SK-N-SH (cell line): ENCODE measurements at regions not wholly inside any gene's neighbourhood (a gene's known extent, or its start where the extent isn't known, plus 50 kb on each side); places are given as distances from the start of the nearest gene placed in this dataset.

Experiments
- CTCF ChIA-PET: fragments of 300-600, 350-600 bp; formaldehyde crosslinking; extraction: SDS; loops from one replicate; lab custom pipeline; 2021; lab: Yijun Ruan, JAX
- POLR2A ChIA-PET: fragments of 350-600 bp; sonication (Branson Sonifier 250); formaldehyde crosslinking; extraction: SDS; loops from one replicate; lab custom pipeline; 2020; ENCODE audit warnings: antibody characterized with exemption, inconsistent platforms; lab: Yijun Ruan, JAX
- DNase-seq: peaks from one replicate; pipeline ENCODE4 v3.0.0; 2012
- H2AFZ ChIP-seq: fragments of 200-600 bp; sonication (generic); 2 replicates; pipeline ENCODE4 v1.8.1; 2016; ENCODE audit warnings: antibody characterized with exemption, mild to moderate bottlenecking, low read depth
- H3F3A ChIP-seq: fragments of 200-600 bp; sonication (generic); replicated peaks from 2 replicates; pipeline ENCODE3; 2016; ENCODE audit warnings: antibody characterized with exemption, mild to moderate bottlenecking; ENCODE audit not compliant: insufficient read depth
- H3K27ac ChIP-seq, 2 experiments: fragments of 200-500 bp in 1 of 2; fragments of 200-600 bp in 1 of 2; sonication (Bioruptor generic) in 1 of 2; sonication (generic), shearing (Covaris generic) in 1 of 2; 2 replicates each; pipeline versions ENCODE4 v1.5.1 to v1.6.1; 2014 to 2016; ENCODE audit warnings: low read depth in 2 of 2, inconsistent platforms in 1 of 2, low read length in 1 of 2, mild to moderate bottlenecking in 1 of 2, mixed read lengths in 1 of 2
- H3K27me3 ChIP-seq: fragments of 200-600 bp; sonication (generic), shearing (Covaris generic); 2 replicates; pipeline ENCODE4 v1.6.1; 2016; ENCODE audit warnings: mixed run types; ENCODE audit not compliant: insufficient read depth
- H3K36me3 ChIP-seq, 2 experiments: fragments of 200-500 bp in 1 of 2; fragments of 200-600 bp in 1 of 2; sonication (Bioruptor generic) in 1 of 2; sonication (generic) in 1 of 2; replicated peaks in 1 of 2; 2 replicates each; pipeline versions ENCODE3 to v1.5.1; 2014 to 2016; ENCODE audit warnings: low read length in 1 of 2, mild to moderate bottlenecking in 1 of 2; ENCODE audit not compliant: insufficient read depth in 2 of 2, control insufficient read depth in 1 of 2
- H3K4me1 ChIP-seq, 2 experiments: fragments of 200-500 bp in 1 of 2; fragments of 200-600 bp in 1 of 2; sonication (Bioruptor generic) in 1 of 2; sonication (generic), shearing (Covaris generic) in 1 of 2; 2 replicates each; pipeline versions ENCODE4 v1.5.1 to v1.6.1; 2014 to 2016; ENCODE audit warnings: low read depth in 1 of 2, low read length in 1 of 2, mixed run types in 1 of 2; ENCODE audit not compliant: insufficient read depth in 2 of 2, control insufficient read depth in 1 of 2
- H3K4me2 ChIP-seq: fragments of 200-600 bp; sonication (generic), shearing (Covaris generic); 2 replicates; pipeline ENCODE4 v1.6.1; 2017; ENCODE audit warnings: mixed run types
- H3K4me3 ChIP-seq, 2 experiments: fragments of 200-500 bp in 1 of 2; fragments of 200-600 bp in 1 of 2; sonication (Bioruptor generic) in 1 of 2; sonication (generic), shearing (Covaris generic) in 1 of 2; 2 replicates each; pipeline versions ENCODE4 v1.5.1 to v1.8.1; 2014 to 2016; ENCODE audit warnings: low read depth in 2 of 2, inconsistent platforms in 1 of 2, low read length in 1 of 2, mild to moderate bottlenecking in 1 of 2, mixed read lengths in 1 of 2, moderate library complexity in 1 of 2
- H3K79me2 ChIP-seq: fragments of 200-600 bp; sonication (generic); 2 replicates; pipeline ENCODE4 v1.8.1; 2017; ENCODE audit warnings: mild to moderate bottlenecking; ENCODE audit not compliant: insufficient read depth
- H3K9ac ChIP-seq: fragments of 200-600 bp; sonication (generic); 2 replicates; pipeline ENCODE4 v1.6.1; 2017; ENCODE audit warnings: mixed run types
- H3K9me2 ChIP-seq: fragments of 200-600 bp; sonication (generic); 2 replicates; pipeline ENCODE4 v1.6.1; 2017; ENCODE audit warnings: mixed run types
- H3K9me3 ChIP-seq: fragments of 200-600 bp; sonication (generic); 2 replicates; pipeline ENCODE4 v1.6.1; 2017; ENCODE audit warnings: mixed run types, mild to moderate bottlenecking, moderate library complexity
- H4K20me1 ChIP-seq: fragments of 200-600 bp; sonication (generic); 2 replicates; pipeline ENCODE4 v1.6.1; 2017; ENCODE audit warnings: mild to moderate bottlenecking, mixed run types; ENCODE audit not compliant: insufficient read depth
- FOSL2 ChIP-seq: IDR thresholded peaks from 2 replicates; pipeline ENCODE4 v1.4.0; 2012; ENCODE audit warnings: low read depth, mild to moderate bottlenecking, moderate library complexity, borderline replicate concordance
- IRF3 ChIP-seq: fragments of 150-350 bp; IDR thresholded peaks from 2 replicates; pipeline ENCODE4 v1.6.1; 2016; ENCODE audit warnings: mild to moderate bottlenecking, low read depth, low read length
- MAX ChIP-seq: IDR thresholded peaks from 2 replicates; pipeline ENCODE4 v1.4.0; 2012; ENCODE audit warnings: low read depth
- MEF2A ChIP-seq: IDR thresholded peaks from 2 replicates; pipeline ENCODE4 v1.4.0; 2012; ENCODE audit warnings: low read depth, borderline replicate concordance
- NFIC ChIP-seq: IDR thresholded peaks from 2 replicates; pipeline ENCODE4 v1.4.0; 2012; ENCODE audit warnings: borderline replicate concordance
- RAD21 ChIP-seq: IDR thresholded peaks from 2 replicates; pipeline ENCODE4 v1.6.1; 2012; ENCODE audit warnings: mild to moderate bottlenecking, low read length
- REST ChIP-seq: IDR thresholded peaks from 2 replicates; pipeline ENCODE4 v1.6.1; 2012; ENCODE audit warnings: mild to moderate bottlenecking, low read depth, low read length, moderate library complexity
- RFX5 ChIP-seq: IDR thresholded peaks from 2 replicates; pipeline ENCODE4 v1.6.1; 2012; ENCODE audit warnings: mild to moderate bottlenecking, improper control_type of control experiment, low read length
- SIN3A ChIP-seq: IDR thresholded peaks from 2 replicates; pipeline ENCODE4 v1.6.1; 2012; ENCODE audit warnings: low read depth, mild to moderate bottlenecking, low read length, moderate library complexity, borderline replicate concordance
- SMC3 ChIP-seq: IDR thresholded peaks from 2 replicates; pipeline ENCODE4 v1.6.1; 2012; ENCODE audit warnings: low read depth, low read length, improper control_type of control experiment
- TAF1 ChIP-seq: IDR thresholded peaks from 2 replicates; pipeline ENCODE4 v1.6.1; 2012; ENCODE audit warnings: low read depth, mild to moderate bottlenecking, low read length, moderate library complexity, borderline replicate concordance
- TEAD4 ChIP-seq: IDR thresholded peaks from 2 replicates; pipeline ENCODE4 v1.4.0; 2012; ENCODE audit warnings: mild to moderate bottlenecking, borderline replicate concordance; ENCODE audit not compliant: insufficient read depth
- USF1 ChIP-seq: IDR thresholded peaks from 2 replicates; pipeline ENCODE4 v1.4.0; 2012; ENCODE audit warnings: low read depth, borderline replicate concordance
- USF2 ChIP-seq: fragments of 150-350 bp; IDR thresholded peaks from 2 replicates; pipeline ENCODE4 v1.6.1; 2017; ENCODE audit warnings: antibody characterized with exemption, low read length, low read depth, borderline replicate concordance
- YY1 ChIP-seq: IDR thresholded peaks from 2 replicates; pipeline ENCODE4 v1.4.0; 2012; ENCODE audit warnings: low read depth, mild to moderate bottlenecking
- ZBTB33 ChIP-seq: IDR thresholded peaks from 2 replicates; pipeline ENCODE4 v1.4.0; 2012; ENCODE audit warnings: low read depth, borderline replicate concordance
- whole genome bisulfite sequencing: methylation state at CpG from one replicate; pipeline ENCODE4 v1.1.6; 2017; ENCODE audit warnings: low lambda C conversion rate; 5-methylcytosine and 5-hydroxymethylcytosine counted together

GRCh38 chr7:69032848-69033247 lies 565.4 kb upstream of the AUTS2 start:
- WGBS, result 32% methylated on average over 4 of the region's 4 CpGs
- Histone ChIP-seq H3K36me3 (no peaks in the 10 kb centered on the region), H3K79me2 (no peaks in the 10 kb centered on the region), H3K4me3 (no peak overlapping the region), H3K4me2 (no peak overlapping the region), H3K27ac (no peak overlapping the region), H3F3A (no peaks in the 10 kb centered on the region), H3K4me1 (no peaks in the 10 kb centered on the region), H2AFZ (no peak overlapping the region; the same call in 1 of the 2 replicates), H3K9ac (no peak overlapping the region), H3K9me3 (no peaks in the 10 kb centered on the region), H4K20me1 (no peaks in the 10 kb centered on the region), H3K9me2 (no peaks in the 10 kb centered on the region), H3K27me3 (no peaks in the 10 kb centered on the region)
- TF ChIP-seq USF2, result no peak
- TF ChIP-seq USF1, result no peak
- TF ChIP-seq FOSL2, result no peak
- no peak for TF ChIP-seq TEAD4
- no peak for TF ChIP-seq SIN3A
- TF ChIP-seq SMC3, result no peak
- TF ChIP-seq RFX5, result no peak
- no peak for TF ChIP-seq YY1
- no peak for TF ChIP-seq NFIC
- no peak for TF ChIP-seq ZBTB33
- no peak for TF ChIP-seq MEF2A
- TF ChIP-seq TAF1, result no peak
- TF ChIP-seq IRF3, result no peak
- TF ChIP-seq REST, result no peak
- TF ChIP-seq MAX, result no peak
- TF ChIP-seq RAD21, result no peak
- CTCF ChIA-PET, result no interaction called here
- DNase-seq, result no peak
- POLR2A ChIA-PET, result no interaction called here
